HS-27A (cell line): ENCODE measurements at regions not wholly inside any gene's neighbourhood (a gene's known extent, or its start where the extent isn't known, plus 50 kb on each side); places are given as distances from the start of the nearest gene placed in this dataset.

Experiments
- DNase-seq: peaks from one replicate; pipeline ENCODE4 v3.0.0-alpha.2; 2012; ENCODE audit warnings: low read depth, missing footprints

GRCh38 chr17:79539944-79540705 is 70.7 kb downstream of the RBFOX3 start:
- no peak for DNase-seq

GRCh38 chr17:79538291-79538690 is 72.6 kb downstream of the RBFOX3 start:
- DNase-seq = no peak

GRCh38 chr17:79537686-79538085 is 73.2 kb downstream of the RBFOX3 start:
- DNase-seq = no peak

GRCh38 chr17:79537061-79537460 is 73.8 kb downstream of the RBFOX3 start:
- DNase-seq = no peak

GRCh38 chr17:79536212-79536840 is 74.5 kb downstream of the RBFOX3 start:
- no peak for DNase-seq

GRCh38 chr17:79535728-79536025 is 75.2 kb downstream of the RBFOX3 start:
- no peak for DNase-seq

- DNase-seq = no peak
These were observed 75.8 kb downstream of the RBFOX3 start for GRCh38 chr17:79534851-79535727.

- DNase-seq = no peak
These were observed 76.7 kb downstream of the RBFOX3 start for GRCh38 chr17:79534111-79534510.

GRCh38 chr17:79533116-79533515 is 77.7 kb downstream of the RBFOX3 start:
- DNase-seq = no peak

GRCh38 chr17:79532107-79532790 is 78.6 kb downstream of the RBFOX3 start:
- DNase-seq = no peak

- no peak for DNase-seq
These were observed 79.4 kb downstream of the RBFOX3 start for GRCh38 chr17:79531191-79532095.

GRCh38 chr17:79530361-79531105 is 80.3 kb downstream of the RBFOX3 start:
- no peak for DNase-seq

- no peak for DNase-seq
These were observed 81.2 kb downstream of the RBFOX3 start for GRCh38 chr17:79529661-79530081.

GRCh38 chr17:79528592-79529125 is 82.2 kb downstream of the RBFOX3 start:
- no peak for DNase-seq

- DNase-seq = no peak
These were observed 83.5 kb downstream of the RBFOX3 start for GRCh38 chr17:79527306-79527705.

GRCh38 chr17:79525793-79526677 is 84.8 kb downstream of the RBFOX3 start:
- no peak for DNase-seq

- no peak for DNase-seq
These were observed 86.4 kb downstream of the RBFOX3 start for GRCh38 chr17:79524213-79525187.

- no peak for DNase-seq
These were observed 88.4 kb downstream of the RBFOX3 start for GRCh38 chr17:79522414-79522813.
